ENCODE measurements at regions not wholly inside any gene's neighbourhood (a gene's known extent, or its start where the extent isn't known, plus 50 kb on each side); places are given as distances from the start of the nearest gene placed in this dataset.
"Not testable (repeated sequence)": the region's sequence is repeated elsewhere in the genome, so short reads cannot be mapped to it uniquely, and the experiment has no call there.

GRCh38 chr6:27706431-27706830 lies 205.8 kb downstream of the OR2B2 start:
- H3K4me1 ChIP-seq = no peaks in the 10 kb centered on the region
- 90 to 93% methylated on average over 3 of the region's 3 CpGs for WGBS, 2 donors
- no peak for TF ChIP-seq CTCF (IDR thresholded peaks at IDR 0.05)
- no peak overlapping the region for H3K27ac ChIP-seq
- peaks cover 0 to 41% (median 5%) of the 10 kb centered on the region in 7 donors for H3K27me3 ChIP-seq
- H3K9me3 ChIP-seq = no peaks in the 10 kb centered on the region
- no peak overlapping the region for H3K4me3 ChIP-seq
- H3K36me3 ChIP-seq = no peaks in the 10 kb centered on the region
- ATAC-seq = no peak
- intact Hi-C loops (cut with DNase I) = no loop called here
- no peak for DNase-seq

DNA sequence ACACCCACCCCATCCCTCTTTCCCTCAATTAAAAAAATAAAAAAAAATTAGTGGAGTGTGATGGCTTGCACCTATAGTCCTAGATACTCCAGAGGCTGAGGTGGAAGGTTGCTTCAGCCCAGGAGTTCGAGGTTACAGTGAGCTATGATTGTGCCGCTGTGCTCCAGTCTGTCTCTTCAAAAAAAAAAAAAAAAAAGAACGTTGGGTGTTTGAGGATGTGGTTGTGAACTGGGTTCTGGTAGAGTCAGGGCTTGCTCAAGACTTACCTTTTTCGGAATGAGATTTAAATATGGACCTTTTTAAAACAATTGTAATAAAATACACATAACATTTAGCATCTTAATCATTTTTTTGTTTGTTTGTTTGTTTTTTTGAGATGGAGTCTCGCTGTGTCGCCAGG lies 211.9 kb downstream of the OR2B2 start:
- intact Hi-C loops (cut with DNase I) = no loop called here

GRCh38 chr6:27694547-27694874 lies 217.7 kb downstream of the OR2B2 start:
- H3K9me3 ChIP-seq = no peaks in the 10 kb centered on the region
- peak overlapping the region in 3 of 10 donors; percentile 28 to 56 (median 42) for H3K4me3 ChIP-seq
- TF ChIP-seq CTCF (IDR thresholded peaks at IDR 0.05) = no peak
- H3K36me3 ChIP-seq = no peaks in the 10 kb centered on the region
- 44 to 45% methylated on average over 7 of the region's 7 CpGs for WGBS, 2 donors
- no peak overlapping the region for H3K27ac ChIP-seq
- no peak for DNase-seq
- H3K27me3 ChIP-seq = peaks cover 3 to 75% (median 48%) of the 10 kb centered on the region in 7 donors
- H3K4me1 ChIP-seq = peaks cover 0 to 8% (median 0%) of the 10 kb centered on the region in 9 donors
- intact Hi-C loops (cut with DNase I) = no loop called here
- ATAC-seq = no peak

More for the DNA sequence above, 211.9 kb downstream of the OR2B2 start:
- H3K36me3 ChIP-seq = no peaks in the 10 kb centered on the region
- peaks cover 0 to 7% (median 0%) of the 10 kb centered on the region in 11 donors for H3K9me3 ChIP-seq
- no peak overlapping the region for H3K27ac ChIP-seq
- TF ChIP-seq CTCF (IDR thresholded peaks at IDR 0.05) = no peak
- ATAC-seq (no peak), DNase-seq (no peak)
- H3K27me3 ChIP-seq = peaks cover 0 to 54% (median 16%) of the 10 kb centered on the region in 7 donors
- 89 to 91% methylated on average over 6 of the region's 6 CpGs for WGBS, 2 donors
- H3K4me1 ChIP-seq = no peaks in the 10 kb centered on the region
- no peak overlapping the region for H3K4me3 ChIP-seq

DNA sequence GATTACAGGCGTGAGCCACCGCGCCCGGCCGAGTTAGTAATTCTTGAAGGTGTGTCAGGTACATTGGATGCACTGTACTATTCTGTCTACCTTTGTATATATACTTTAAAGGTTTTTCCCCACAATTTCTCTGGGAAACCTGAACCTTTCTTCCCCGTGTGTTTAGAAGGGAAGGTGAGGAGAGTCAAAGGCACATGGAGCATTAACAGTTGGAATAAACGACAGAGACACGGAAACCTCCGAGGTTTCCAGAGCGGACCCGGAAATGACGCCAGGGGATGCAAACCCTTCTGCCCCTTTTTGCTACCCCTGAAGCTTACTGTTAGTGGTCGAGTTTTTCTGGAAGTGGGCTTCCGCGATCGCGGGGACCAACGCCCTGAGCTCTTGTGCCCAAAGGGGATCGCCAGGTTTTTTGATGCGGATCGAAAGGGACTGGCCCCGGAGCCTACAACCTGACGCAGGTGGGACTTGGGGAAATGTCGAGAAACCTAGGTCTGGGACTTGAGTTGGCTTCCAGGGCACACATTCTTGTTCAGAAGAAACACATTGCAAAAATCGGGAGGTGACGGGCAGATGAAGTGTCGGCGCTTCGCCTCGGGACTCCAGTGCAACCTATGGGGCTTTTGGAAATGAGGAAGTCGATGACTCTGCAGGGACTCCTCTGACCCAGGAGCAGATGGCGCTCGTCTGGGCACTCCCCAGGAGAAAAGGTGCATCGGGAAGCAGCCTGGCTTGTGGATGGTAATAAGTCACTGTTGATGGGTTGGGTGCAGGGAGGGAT lies 218.2 kb downstream of the OR2B2 start:
- Histone ChIP-seq H3K4me3 (peak overlapping the region in 7 of 10 donors; percentile 19 to 56 (median 28)), H3K4me1 (peaks cover 0 to 8% (median 0%) of the 10 kb centered on the region in 9 donors), H3K36me3 (no peaks in the 10 kb centered on the region), H3K9me3 (peaks cover 0 to 2% (median 0%) of the 10 kb centered on the region in 11 donors), H3K27me3 (peaks cover 3 to 73% (median 49%) of the 10 kb centered on the region in 7 donors), H3K27ac (no peak overlapping the region)
- WGBS, 2 donors = 1 to 2% methylated on average over 34 of the region's 34 CpGs
- ATAC-seq (no peak), DNase-seq (no peak)
- TF ChIP-seq CTCF (IDR thresholded peaks at IDR 0.05) = no peak
- intact Hi-C loops (cut with DNase I) = no loop called here

GRCh38 chr6:27692133-27692532 lies 219.2 kb upstream of the ZNF184 start:
- H3K9me3 ChIP-seq; intact Hi-C loops (cut with DNase I); H3K4me3 ChIP-seq; H3K27ac ChIP-seq; DNase-seq; H3K36me3 ChIP-seq; ATAC-seq: not testable (repeated sequence)
- WGBS, 2 donors = 93 to 96% methylated on average over 10 of the region's 10 CpGs
- Histone ChIP-seq H3K27me3 (peaks cover 3 to 69% (median 45%) of the 10 kb centered on the region in 7 donors), H3K4me1 (peaks cover 0 to 25% (median 0%) of the 10 kb centered on the region in 9 donors)

Data from heart right ventricle (tissue), 16 donors.